ENCODE measurements at regions not wholly inside any gene's neighbourhood (a gene's known extent, or its start where the extent isn't known, plus 50 kb on each side); places are given as distances from the start of the nearest gene placed in this dataset.

DNA sequence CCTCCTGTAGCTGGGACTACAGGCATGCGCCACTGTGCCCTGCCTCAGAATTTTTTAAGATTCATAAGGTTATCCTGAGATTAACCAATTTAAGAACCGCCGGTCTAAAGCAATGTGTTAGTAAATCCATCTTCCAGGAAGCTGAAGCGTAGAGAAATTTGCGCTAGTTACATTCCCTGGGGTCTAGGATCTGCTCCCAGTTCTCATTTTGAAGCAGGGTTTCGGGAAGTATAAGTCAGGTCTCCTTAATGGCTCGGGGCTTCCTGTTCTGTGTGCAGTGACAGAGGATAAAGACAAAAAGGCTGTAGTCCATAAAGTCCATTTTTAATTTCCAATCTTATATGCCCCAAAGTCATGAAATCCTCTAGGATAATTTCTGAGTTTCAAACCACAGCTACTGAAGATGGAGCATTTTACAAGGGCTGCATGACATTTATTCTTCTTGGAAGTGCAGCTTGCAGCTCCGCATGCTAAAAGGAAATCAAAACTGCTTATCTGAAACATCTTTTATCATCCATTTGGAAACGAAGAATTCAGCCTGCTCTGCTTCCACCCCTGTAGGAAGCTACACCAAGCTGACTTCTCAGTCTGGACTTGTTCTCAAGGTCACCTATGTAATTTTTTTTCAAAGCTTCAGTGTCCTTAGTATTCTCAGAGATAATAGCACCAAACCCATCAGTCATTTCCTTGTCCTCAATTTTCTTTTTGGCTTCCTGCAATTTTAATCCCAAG, 326.1 kb downstream of the PRL start:
- TF ChIP-seq POLR2A (IDR thresholded peaks at IDR 0.05) (no peak), EP300 (IDR thresholded peaks at IDR 0.05) (no peak)
- TF ChIP-seq, protein P1, sequence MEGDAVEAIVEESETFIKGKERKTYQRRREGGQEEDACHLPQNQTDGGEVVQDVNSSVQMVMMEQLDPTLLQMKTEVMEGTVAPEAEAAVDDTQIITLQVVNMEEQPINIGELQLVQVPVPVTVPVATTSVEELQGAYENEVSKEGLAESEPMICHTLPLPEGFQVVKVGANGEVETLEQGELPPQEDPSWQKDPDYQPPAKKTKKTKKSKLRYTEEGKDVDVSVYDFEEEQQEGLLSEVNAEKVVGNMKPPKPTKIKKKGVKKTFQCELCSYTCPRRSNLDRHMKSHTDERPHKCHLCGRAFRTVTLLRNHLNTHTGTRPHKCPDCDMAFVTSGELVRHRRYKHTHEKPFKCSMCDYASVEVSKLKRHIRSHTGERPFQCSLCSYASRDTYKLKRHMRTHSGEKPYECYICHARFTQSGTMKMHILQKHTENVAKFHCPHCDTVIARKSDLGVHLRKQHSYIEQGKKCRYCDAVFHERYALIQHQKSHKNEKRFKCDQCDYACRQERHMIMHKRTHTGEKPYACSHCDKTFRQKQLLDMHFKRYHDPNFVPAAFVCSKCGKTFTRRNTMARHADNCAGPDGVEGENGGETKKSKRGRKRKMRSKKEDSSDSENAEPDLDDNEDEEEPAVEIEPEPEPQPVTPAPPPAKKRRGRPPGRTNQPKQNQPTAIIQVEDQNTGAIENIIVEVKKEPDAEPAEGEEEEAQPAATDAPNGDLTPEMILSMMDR (IDR thresholded peaks at IDR 0.05), result no peak

Measured in suprapubic skin (tissue), 3 donors.